COLO668 (cell line): ENCODE measurements at regions not wholly inside any gene's neighbourhood (a gene's known extent, or its start where the extent isn't known, plus 50 kb on each side); places are given as distances from the start of the nearest gene placed in this dataset.

ENCODE experiments used
- DNase-seq: peaks from one replicate; lab custom pipeline; 2025; ENCODE audit not compliant: unreplicated experiment; lab: John Stamatoyannopoulos, UW

GRCh38 chr4:17296921-17297890 is 214.7 kb downstream of the QDPR start:
- DNase-seq: no peak

- no peak for DNase-seq
Observed at GRCh38 chr4:17293901-17294300, 218.0 kb downstream of the QDPR start.

- DNase-seq: no peak
Observed at GRCh38 chr4:17288151-17288550, 223.7 kb downstream of the QDPR start.

- no peak for DNase-seq
Observed at GRCh38 chr4:17286752-17287460, 225.0 kb downstream of the QDPR start.

- DNase-seq: no peak
Observed at GRCh38 chr4:17285747-17286146, 226.1 kb downstream of the QDPR start.

- no peak for DNase-seq
Observed at GRCh38 chr4:17284323-17285175, 227.3 kb downstream of the QDPR start.

GRCh38 chr4:17283832-17284231 is 228.1 kb downstream of the QDPR start:
- no peak for DNase-seq

- DNase-seq: no peak
Observed at GRCh38 chr4:17283251-17283650, 228.6 kb downstream of the QDPR start.

GRCh38 chr4:17280261-17281018 is 231.4 kb downstream of the QDPR start:
- no peak for DNase-seq

GRCh38 chr4:17276776-17277175 is 235.1 kb downstream of the QDPR start:
- DNase-seq: no peak

GRCh38 chr4:17275836-17276235 is 236.1 kb downstream of the QDPR start:
- DNase-seq: no peak

GRCh38 chr4:17273047-17273446 is 238.8 kb downstream of the QDPR start:
- no peak for DNase-seq

- no peak for DNase-seq
Observed at GRCh38 chr4:17272154-17272553, 239.7 kb downstream of the QDPR start.

GRCh38 chr4:17265653-17266052 is 246.2 kb downstream of the QDPR start:
- no peak for DNase-seq

- no peak for DNase-seq
Observed at GRCh38 chr4:17265139-17265538, 246.8 kb downstream of the QDPR start.

GRCh38 chr4:17260166-17260907 is 251.6 kb downstream of the QDPR start:
- no peak for DNase-seq

GRCh38 chr4:17258106-17258505 is 253.8 kb downstream of the QDPR start:
- DNase-seq: no peak

- DNase-seq: no peak
Observed at GRCh38 chr4:17252131-17252530, 259.8 kb downstream of the QDPR start.

- DNase-seq: no peak
Observed at GRCh38 chr4:17251101-17251500, 260.8 kb downstream of the QDPR start.

GRCh38 chr4:17250591-17250990 is 261.3 kb downstream of the QDPR start:
- DNase-seq: no peak
